Uterus (tissue), 2 donors: ENCODE measurements at regions not wholly inside any gene's neighbourhood (a gene's known extent, or its start where the extent isn't known, plus 50 kb on each side); places are given as distances from the start of the nearest gene placed in this dataset.

ENCODE experiments used
- POLR2A ChIP-seq, 2 donors: fragments of 450-650 bp; IDR thresholded peaks; one replicate each; pipeline ENCODE4 v1.6.1; 2016; ENCODE audit warnings: antibody characterized with exemption in 2 of 2, mild to moderate bottlenecking in 1 of 2, moderate library complexity in 1 of 2
- TF ChIP-seq, protein P1 (sequence below), 4 experiments: fragments of 200-600 bp in 2 of 4; fragments of 450-650 bp in 2 of 4; sonication (generic) in 2 of 4; IDR thresholded peaks; one replicate each; pipeline ENCODE4 v1.5.1; 2016 to 2019; ENCODE audit warnings: antibody characterized with exemption in 4 of 4, mild to moderate bottlenecking in 2 of 4, moderate library complexity in 1 of 4

DNA sequence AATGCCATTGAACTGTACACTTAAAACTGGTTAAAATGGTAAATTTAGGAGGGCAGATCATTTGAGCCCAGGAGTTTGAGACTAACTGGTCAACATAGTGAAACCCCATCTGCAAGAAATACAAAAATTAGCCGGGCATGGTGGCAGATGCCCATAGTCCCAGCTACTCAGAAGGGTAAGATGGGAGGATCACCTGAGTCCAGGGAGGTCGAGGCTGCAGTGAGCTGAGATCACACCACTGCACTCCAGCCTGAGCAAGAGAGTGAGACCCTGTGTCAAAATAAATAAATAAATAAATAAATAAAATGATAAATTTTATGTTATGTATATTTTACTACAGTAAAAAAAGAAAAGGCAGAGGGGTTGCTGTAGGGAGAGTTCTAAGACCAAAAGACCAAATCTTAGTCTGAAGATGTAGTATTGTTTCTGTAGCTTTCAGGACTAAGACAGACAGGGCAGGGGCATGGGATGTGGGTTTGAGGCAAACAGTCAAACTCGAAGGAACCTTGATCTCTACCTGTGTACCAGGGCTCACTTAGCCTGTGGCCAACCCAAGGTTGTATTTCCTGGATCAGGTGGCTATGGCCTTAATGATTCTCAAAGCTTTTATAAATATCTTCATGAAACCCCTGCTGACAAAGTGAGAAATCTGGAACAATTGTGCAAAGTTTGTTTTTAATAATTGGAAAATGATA lies 316.7 kb downstream of the CYRIA start:
- TF ChIP-seq, protein P1, sequence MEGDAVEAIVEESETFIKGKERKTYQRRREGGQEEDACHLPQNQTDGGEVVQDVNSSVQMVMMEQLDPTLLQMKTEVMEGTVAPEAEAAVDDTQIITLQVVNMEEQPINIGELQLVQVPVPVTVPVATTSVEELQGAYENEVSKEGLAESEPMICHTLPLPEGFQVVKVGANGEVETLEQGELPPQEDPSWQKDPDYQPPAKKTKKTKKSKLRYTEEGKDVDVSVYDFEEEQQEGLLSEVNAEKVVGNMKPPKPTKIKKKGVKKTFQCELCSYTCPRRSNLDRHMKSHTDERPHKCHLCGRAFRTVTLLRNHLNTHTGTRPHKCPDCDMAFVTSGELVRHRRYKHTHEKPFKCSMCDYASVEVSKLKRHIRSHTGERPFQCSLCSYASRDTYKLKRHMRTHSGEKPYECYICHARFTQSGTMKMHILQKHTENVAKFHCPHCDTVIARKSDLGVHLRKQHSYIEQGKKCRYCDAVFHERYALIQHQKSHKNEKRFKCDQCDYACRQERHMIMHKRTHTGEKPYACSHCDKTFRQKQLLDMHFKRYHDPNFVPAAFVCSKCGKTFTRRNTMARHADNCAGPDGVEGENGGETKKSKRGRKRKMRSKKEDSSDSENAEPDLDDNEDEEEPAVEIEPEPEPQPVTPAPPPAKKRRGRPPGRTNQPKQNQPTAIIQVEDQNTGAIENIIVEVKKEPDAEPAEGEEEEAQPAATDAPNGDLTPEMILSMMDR (IDR thresholded peaks at IDR 0.05), result no peak
- TF ChIP-seq POLR2A (IDR thresholded peaks at IDR 0.05), result no peak
